HG03103 (cell line): ENCODE measurements at regions not wholly inside any gene's neighbourhood (a gene's known extent, or its start where the extent isn't known, plus 50 kb on each side); places are given as distances from the start of the nearest gene placed in this dataset.

ENCODE experiments used
- ATAC-seq: cut with Tn5 transposase; IDR thresholded peaks from one replicate; pipeline ENCODE4 v1.9.1; 2021; ENCODE audit warnings: low read depth; ENCODE audit not compliant: unreplicated experiment

DNA sequence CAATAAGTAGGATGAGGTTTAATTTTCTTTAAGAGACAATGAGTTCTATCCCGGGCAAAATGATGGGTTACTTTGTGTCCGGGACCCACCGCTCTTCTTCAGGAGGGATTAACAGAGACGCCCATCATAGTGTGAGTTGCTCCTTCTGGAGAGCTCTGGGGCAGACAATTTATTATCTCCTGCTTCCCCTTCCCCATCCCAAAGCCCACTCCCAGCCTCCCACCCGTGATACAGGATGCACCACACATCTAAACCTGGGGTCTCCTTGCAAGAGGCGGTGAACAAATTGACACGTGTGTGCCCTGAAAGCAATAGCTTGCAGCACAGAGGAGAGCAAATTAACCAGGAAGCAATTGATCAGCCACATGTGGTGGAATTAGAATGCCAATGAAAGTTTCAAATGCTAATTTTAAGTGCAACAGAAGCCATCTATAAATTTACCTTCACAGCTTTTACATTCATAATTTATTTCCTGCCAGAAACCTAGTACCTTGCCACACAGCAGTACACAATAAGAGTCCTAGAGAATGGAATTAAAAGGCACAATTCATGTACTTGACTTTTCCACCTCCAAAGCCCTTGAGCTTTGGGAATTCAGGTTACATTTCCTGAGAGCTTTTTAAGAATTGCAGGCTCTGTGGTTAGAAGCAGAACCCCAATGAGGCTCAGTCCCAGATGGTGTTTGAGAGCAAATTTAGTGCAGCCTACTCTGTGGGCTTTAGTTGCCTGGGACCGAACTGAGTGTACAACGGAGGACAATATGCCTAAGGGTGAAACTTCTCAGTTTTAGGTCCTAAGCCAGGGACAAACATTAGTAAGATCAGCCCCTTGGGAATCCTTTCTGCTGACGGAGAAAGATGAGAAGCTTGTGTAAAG, 399.6 kb downstream of the MED10 start:
- no peak for ATAC-seq

- ATAC-seq: no peak
These were observed 407.1 kb downstream of the MED10 start for GRCh38 chr5:5971203-5971602.

- ATAC-seq: no peak
These were observed 408.3 kb downstream of the MED10 start for GRCh38 chr5:5969942-5970483.

- ATAC-seq: no peak
These were observed 409.4 kb downstream of the MED10 start for GRCh38 chr5:5968981-5969380.

DNA sequence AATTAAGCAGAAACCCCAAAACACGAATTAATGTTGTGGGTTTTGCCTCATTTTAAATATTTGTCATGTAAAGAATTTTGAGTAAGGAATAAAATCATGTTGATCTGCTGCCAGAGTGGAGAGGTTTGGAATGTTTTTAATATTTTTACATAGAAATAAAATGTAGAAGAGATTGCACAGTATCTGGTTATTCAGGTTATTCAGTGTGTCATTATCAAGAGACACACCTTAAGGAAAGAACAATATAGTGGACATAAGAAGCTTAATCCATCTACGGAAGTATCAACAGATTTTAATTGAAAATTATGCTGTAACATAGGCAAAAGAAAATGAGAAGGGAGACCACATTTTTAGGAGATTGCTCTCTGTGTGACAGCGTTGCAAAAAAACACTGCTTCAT, 410.4 kb downstream of the MED10 start:
- no peak for ATAC-seq

DNA sequence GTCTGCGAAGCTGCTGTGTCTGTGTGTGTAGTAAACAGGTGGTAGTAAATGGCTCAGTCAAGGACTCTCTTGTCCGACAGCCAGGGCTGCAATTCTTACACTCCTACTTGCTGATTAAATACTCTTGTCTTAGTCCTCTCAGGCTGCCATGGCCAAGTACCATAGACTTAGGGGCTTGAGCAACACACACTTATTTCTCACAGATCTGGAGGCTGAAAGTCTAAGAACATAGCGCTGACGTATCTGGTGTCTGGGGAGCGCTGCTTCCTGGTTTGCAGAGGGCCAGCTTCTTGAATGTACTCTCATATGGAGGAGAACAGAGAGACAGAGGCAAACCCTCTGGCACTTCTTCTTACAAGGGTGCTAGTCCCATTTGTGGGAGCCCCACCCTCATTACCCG, 411.0 kb downstream of the MED10 start:
- ATAC-seq: no peak

- ATAC-seq: no peak
These were observed 413.2 kb downstream of the MED10 start for GRCh38 chr5:5965132-5965531.

- no peak for ATAC-seq
These were observed 414.0 kb downstream of the MED10 start for GRCh38 chr5:5964347-5964746.

DNA sequence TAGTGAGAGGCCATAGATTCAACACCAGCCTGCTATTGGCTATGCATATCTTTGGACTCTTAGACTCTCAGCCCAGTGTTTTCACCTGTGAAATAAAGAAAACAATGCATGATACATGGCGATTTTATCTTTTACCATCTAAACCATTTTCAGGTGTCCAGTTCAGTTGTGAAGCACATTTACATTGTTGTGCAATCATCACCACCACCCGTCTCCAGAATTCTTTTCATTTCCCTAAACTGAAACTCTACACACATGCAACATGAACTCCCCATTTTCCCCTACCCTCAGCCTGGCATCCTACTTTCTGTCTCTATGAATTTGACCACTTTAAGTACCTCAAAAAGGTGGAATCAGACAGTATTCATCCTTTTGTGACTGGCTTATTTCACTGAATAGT, 420.6 kb downstream of the MED10 start:
- no peak for ATAC-seq

DNA sequence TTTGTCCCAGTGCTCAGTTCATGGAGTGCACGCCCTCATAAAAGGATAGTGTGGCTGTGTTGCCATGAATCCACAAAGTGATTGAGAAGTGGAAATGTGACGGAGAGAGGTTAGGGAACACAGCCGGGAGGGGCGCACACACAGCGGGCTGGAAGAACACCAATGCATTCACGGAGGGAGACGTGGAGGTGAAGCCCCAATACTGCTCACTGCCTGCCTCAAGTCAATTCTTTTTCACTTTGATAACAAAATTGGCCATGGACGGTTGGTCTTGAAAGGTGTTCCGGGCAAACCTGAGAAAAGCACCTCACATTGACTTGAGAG, 424.1 kb downstream of the MED10 start:
- ATAC-seq: no peak

DNA sequence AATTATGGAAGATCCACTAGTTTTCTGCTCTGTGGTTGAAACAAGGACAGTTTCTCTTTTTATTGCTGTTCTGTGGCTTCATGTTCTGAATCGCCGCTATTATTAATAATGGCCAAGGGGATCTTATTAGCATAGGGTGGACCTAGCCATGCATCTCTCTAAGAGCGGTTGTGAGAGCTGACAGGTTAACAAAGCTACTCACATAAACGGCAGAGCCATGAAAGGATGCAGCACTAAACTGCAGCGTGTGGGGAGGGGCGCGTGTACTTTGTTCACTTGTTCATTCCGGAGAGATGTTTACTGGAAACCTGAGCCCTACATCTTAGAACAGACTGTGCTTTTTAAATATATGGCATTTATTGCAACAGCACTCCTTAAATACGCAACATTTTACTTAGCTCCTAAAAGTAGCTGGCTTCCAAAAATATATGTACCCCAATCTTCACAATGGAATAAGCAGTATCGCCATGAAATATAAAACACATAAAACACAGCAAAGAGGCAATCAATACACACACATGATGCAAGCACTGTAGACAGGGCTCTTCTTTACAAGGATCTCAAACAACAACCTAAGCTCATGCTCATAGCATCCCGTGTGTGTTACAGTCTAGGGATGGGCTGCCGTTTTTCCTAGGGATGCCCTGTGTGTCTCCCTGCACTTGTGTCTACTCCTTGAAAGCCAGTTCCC, 424.6 kb downstream of the MED10 start:
- ATAC-seq: no peak

DNA sequence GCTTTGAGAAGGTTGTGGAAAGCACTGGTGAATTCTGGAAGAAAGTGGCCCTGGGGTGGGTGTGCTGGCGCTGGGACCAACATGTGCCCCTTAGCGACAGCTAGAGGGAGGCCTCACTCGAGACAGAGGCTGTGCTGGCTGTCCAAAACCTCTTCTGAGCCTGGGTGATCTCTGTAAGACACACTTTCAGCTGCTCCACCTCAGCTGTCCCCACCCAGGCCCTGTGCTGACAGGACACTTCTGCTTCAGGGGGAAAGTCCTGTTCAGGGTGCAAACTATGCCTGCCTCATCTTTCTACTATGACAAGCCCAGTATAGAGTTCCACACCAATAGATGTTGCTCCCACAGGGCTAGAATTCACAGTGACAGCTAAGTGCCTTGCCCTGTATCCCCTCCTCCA, 426.4 kb downstream of the MED10 start:
- no peak for ATAC-seq

DNA sequence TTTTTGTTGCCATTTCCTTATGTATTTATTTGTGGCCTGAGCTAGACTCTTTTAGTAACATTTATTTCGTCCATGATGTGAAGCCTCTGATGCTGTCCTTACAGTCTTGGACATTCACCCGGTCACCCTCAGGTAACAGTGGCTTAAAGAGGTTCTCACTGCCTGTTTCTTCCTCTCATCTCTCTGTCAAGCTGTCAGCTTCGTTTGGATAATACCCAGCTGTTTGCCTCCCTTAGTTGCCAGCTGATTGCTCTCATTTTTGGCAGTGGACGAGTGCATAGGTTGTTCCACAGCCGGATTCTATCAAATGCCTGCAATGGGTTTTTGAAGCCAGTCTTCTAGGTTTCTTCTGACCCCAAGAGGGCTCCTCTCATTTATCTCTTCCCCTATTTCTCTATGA, 427.7 kb downstream of the MED10 start:
- no peak for ATAC-seq

- no peak for ATAC-seq
These were observed 436.9 kb downstream of the MED10 start for GRCh38 chr5:5941486-5941885.

DNA sequence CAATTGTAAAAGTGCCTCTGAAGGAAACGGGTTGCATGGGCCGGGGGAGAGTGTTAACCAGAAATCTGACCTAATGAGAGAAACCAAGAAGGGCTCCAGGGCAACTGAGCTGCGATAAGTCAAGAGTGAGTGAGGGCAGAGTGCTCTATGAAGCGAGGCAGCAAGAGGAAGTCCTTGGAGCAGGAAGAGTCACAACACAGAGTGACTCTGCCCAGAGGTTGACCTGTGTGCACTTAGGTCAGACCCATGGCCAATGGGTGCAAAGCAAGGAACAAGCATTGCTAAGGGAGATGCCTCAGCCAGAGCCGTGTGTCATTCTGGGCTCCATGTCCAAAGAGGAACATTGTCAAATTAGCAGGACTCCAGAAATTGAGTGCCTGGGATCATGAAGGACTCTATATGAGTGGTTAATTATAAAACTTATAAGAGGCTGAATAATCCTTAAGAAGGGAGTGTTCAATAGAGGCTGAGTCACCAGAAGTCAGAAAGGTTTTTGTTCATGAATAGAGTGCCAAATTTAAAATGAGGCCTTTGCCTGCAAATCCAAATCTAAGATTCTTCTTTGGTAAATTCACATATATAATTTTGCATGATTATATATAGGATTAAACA, 438.5 kb downstream of the MED10 start:
- ATAC-seq: no peak

DNA sequence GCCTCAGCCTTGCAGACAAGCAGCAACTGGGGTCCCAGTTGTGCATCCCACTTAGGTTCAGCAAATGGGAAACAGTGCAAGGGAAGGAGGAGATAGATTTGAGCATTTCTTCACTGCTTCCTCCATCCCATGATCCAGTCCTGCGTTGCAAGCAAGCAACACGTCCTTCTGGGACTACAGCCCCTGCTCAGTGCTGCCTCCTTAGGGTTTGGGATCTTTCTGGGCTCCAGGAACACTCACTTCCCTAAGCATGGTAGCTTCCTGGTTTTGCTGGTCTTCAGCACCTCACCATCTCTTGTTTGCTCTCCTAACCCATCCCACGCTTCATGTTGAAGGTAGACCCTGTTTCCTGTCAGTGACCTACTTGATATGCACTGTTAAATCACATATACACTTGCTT, 444.7 kb downstream of the MED10 start:
- no peak for ATAC-seq

DNA sequence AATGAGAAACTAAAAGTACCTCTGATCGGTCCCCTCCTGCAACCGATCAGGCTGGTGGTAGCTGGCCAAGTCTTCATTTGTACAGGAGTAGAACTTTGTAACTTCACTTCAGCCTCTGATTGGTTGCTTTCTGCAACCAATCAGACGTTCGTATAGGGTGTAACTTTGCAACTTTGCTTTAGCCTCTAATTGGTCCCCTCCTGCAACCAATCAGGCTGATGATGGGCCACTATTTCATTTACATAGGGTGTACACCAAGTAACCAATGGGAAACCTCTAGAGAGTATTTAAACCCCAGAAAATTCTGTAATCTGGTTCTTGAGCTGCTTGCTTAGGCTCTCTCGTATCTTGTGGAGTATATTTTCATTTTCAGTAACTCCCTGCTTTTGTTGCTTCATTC, 445.5 kb downstream of the MED10 start:
- ATAC-seq: no peak

DNA sequence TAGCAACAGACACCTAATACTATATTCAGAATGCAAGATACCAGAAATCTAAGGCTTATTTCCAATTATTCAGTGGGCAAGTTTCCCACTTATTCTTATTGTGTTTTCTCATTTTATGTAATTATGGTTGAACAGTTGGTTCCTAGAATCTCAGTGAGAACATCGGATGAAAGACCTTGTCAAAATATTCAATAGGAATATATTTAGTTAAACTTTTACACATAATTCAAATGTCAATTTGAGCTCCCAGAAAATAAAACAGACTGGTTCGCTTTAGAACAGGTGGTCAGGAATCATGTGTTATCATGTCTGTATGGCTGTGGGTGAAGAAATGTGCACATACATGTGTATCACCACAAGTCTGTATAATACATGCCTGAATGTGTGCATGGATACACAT, 447.8 kb downstream of the MED10 start:
- no peak for ATAC-seq

DNA sequence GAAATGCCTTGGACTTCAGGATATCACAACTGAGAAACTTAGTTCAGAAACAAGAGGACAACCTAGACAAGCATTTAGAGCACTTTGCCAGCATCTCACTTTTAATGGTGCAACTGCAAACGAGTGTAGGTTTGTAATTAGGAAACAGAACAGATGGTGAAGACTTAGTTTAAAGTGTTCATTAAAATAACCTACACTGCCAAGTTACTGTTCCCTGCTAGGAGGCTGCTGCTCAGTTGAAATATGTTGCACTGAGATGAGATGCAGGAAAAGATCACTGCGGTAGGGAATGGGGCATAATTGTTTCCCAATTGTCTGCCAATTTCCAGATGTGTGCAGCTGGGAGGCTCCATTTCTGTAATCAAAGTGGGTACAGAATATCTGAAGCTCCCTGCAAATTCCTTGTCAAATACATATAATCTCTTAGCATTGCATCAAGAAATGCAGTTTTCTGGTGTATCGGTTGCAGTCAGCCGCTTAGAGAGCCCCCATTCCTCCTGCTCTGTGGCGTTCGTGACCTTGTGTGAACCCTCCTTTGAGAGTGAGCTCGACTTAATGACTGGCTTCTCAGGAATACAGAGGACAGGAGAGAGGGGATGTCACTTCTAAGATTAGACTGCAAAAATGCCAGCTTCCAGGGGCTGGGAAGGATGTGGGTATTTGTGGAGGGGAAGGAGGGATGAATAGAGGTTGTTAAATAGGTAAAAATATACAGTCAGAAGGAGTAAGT, 448.9 kb downstream of the MED10 start:
- ATAC-seq: no peak

DNA sequence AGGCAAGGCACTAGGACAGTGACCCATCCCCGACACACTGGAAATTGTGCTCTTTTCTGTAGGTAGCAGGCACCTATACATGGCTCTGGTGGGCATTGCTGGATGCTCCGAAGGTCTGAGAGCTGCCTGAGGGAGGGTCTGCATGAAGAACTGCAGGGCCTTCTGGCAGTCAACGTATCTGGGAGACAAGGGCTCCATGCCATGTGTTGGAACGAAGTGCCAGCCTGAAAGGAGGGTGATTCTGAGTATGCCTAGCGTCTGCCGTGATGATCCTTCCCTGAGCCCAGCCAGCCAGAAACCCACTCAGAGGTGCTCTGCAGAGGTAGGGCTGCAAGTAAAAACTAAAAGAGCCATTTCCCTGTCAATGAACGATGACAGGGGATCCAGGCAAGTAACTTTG, 453.2 kb downstream of the MED10 start:
- no peak for ATAC-seq

- ATAC-seq: no peak
These were observed 458.9 kb downstream of the MED10 start for GRCh38 chr5:5919411-5919810.
